K562 (cell line): ENCODE measurements at regions not wholly inside any gene's neighbourhood (a gene's known extent, or its start where the extent isn't known, plus 50 kb on each side); places are given as distances from the start of the nearest gene placed in this dataset.

ENCODE experiments used
- ARID4B ChIP-seq: sonication (generic); formaldehyde crosslinking; IDR thresholded peaks from 2 replicates; pipeline ENCODE4 v1.8.0; 2022; ENCODE audit warnings: mild to moderate bottlenecking, missing genetic modification reagents
- ETS1 ChIP-seq: conservative IDR thresholded peaks from 2 replicates; pipeline ENCODE4 v1.6.1; 2011; ENCODE audit warnings: low read depth, mild to moderate bottlenecking, low read length; ENCODE audit not compliant: control insufficient read depth
- ZBTB8A ChIP-seq: fragments of 450-650 bp; IDR thresholded peaks from 2 replicates; pipeline ENCODE4 v1.6.1; 2018; ENCODE audit warnings: mild to moderate bottlenecking, moderate library complexity; ENCODE audit not compliant: partially characterized antibody
- ZNF592 ChIP-seq: fragments of 450-650 bp; IDR thresholded peaks from 2 replicates; pipeline ENCODE4 v1.6.1; 2017; ENCODE audit warnings: antibody characterized with exemption, mild to moderate bottlenecking

GRCh38 chr21:25361097-25361496 is 246.2 kb downstream of the MRPL39 start (continued):
- TF ChIP-seq ZNF592 (no peak), ARID4B (CRISPR knock-in tag) (no peak), ETS1 (no peak), ZBTB8A (no peak)
- TF ChIP-seq, all 486 proteins: peak for 0
